ENCODE measurements at regions not wholly inside any gene's neighbourhood (a gene's known extent, or its start where the extent isn't known, plus 50 kb on each side); places are given as distances from the start of the nearest gene placed in this dataset.
"Not testable (repeated sequence)": the region's sequence is repeated elsewhere in the genome, so short reads cannot be mapped to it uniquely, and the experiment has no call there.

GRCh38 chr22:11584231-11584630 is 3943.8 kb upstream of the OR11H1 start:
- not testable (repeated sequence) for TF ChIP-seq SMARCA5 (IDR thresholded peaks at IDR 0.05); FOXJ3 (CRISPR knock-in tag; IDR thresholded peaks at IDR 0.05); ZBTB8A (IDR thresholded peaks at IDR 0.05; ENCODE audit: partially characterized antibody); CTCF (IDR thresholded peaks at IDR 0.05 in 2 of 3, conservative IDR thresholded peaks at IDR 0.05 in 1 of 3; ENCODE audit: insufficient read depth in 2 of 3, low read depth in 1 of 3, low read length in 3 of 3); CEBPZ (IDR thresholded peaks at IDR 0.05; ENCODE audit: borderline replicate concordance, low read depth, low read length); NFE2L1 (tag; IDR thresholded peaks at IDR 0.05; ENCODE audit: borderline replicate concordance, low read depth); RAD21 (CRISPR knock-in tag; conservative IDR thresholded peaks at IDR 0.05 in 1 of 2, IDR thresholded peaks at IDR 0.05 in 1 of 2); ZFP30 (CRISPR knock-in tag; IDR thresholded peaks at IDR 0.05; ENCODE audit: borderline replicate concordance); MTA1 (IDR thresholded peaks at IDR 0.05; ENCODE audit: borderline replicate concordance)

Measured in K562 (cell line).